ENCODE measurements at regions not wholly inside any gene's neighbourhood (a gene's known extent, or its start where the extent isn't known, plus 50 kb on each side); places are given as distances from the start of the nearest gene placed in this dataset.

DNA sequence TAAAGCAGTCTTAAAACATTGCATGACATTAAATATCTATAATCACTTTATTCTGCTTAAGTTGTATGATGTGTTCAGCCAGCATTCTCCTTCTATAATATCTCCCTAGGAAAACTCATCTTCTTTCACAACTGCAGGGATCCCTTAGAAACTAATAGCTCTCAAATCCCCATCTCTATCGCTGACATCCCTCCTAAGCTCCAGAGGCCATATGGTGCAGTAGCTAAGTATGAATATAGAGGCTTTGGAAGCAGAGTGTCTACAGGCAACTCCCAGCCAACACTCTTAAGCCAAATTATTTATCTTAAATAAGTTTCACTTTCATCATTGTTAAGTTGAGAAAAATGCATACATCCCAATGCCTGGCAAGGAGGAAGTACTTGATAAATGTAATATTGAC is 349.5 kb upstream of the MIR17HG start:
- TF ChIP-seq, protein P1, sequence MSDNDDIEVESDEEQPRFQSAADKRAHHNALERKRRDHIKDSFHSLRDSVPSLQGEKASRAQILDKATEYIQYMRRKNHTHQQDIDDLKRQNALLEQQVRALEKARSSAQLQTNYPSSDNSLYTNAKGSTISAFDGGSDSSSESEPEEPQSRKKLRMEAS (IDR thresholded peaks at IDR 0.05): no peak
- TF ChIP-seq ESRRA (IDR thresholded peaks at IDR 0.05; ENCODE audit: borderline replicate concordance, low read length) (no peak), SMC3 (IDR thresholded peaks at IDR 0.05) (no peak)
- TF ChIP-seq, protein P2, sequence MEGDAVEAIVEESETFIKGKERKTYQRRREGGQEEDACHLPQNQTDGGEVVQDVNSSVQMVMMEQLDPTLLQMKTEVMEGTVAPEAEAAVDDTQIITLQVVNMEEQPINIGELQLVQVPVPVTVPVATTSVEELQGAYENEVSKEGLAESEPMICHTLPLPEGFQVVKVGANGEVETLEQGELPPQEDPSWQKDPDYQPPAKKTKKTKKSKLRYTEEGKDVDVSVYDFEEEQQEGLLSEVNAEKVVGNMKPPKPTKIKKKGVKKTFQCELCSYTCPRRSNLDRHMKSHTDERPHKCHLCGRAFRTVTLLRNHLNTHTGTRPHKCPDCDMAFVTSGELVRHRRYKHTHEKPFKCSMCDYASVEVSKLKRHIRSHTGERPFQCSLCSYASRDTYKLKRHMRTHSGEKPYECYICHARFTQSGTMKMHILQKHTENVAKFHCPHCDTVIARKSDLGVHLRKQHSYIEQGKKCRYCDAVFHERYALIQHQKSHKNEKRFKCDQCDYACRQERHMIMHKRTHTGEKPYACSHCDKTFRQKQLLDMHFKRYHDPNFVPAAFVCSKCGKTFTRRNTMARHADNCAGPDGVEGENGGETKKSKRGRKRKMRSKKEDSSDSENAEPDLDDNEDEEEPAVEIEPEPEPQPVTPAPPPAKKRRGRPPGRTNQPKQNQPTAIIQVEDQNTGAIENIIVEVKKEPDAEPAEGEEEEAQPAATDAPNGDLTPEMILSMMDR (IDR thresholded peaks at IDR 0.05): no peak
